ENCODE measurements at regions not wholly inside any gene's neighbourhood (a gene's known extent, or its start where the extent isn't known, plus 50 kb on each side); places are given as distances from the start of the nearest gene placed in this dataset.
"Not testable (repeated sequence)": the region's sequence is repeated elsewhere in the genome, so short reads cannot be mapped to it uniquely, and the experiment has no call there.

- DNase-seq (ENCODE audit: low read depth, low spot score): no peak
- no peak overlapping the region for H3K4me3 ChIP-seq (ENCODE audit: low read length)
These were observed 476.5 kb downstream of the SLC6A15 start for GRCh38 chr12:84436134-84436533.

GRCh38 chr12:84435682-84436081 lies 476.9 kb downstream of the SLC6A15 start:
- H3K4me3 ChIP-seq (ENCODE audit: low read length): no peak overlapping the region
- DNase-seq (ENCODE audit: low read depth, low spot score): no peak

- no peak for DNase-seq (ENCODE audit: low read depth, low spot score)
- no peak overlapping the region for H3K4me3 ChIP-seq (ENCODE audit: low read length)
These were observed 490.3 kb downstream of the SLC6A15 start for GRCh38 chr12:84422340-84422739.

- DNase-seq (ENCODE audit: low read depth, low spot score): no peak
- H3K4me3 ChIP-seq (ENCODE audit: low read length): no peak overlapping the region
These were observed 491.5 kb downstream of the SLC6A15 start for GRCh38 chr12:84421103-84421502.

- H3K4me3 ChIP-seq (ENCODE audit: low read length): no peak overlapping the region
- no peak for DNase-seq (ENCODE audit: low read depth, low spot score)
These were observed 496.0 kb downstream of the SLC6A15 start for GRCh38 chr12:84416626-84417025.

- no peak for DNase-seq (ENCODE audit: low read depth, low spot score)
- no peak overlapping the region for H3K4me3 ChIP-seq (ENCODE audit: low read length)
These were observed 496.7 kb downstream of the SLC6A15 start for GRCh38 chr12:84415946-84416345.

- H3K4me3 ChIP-seq (ENCODE audit: low read length): no peak overlapping the region
- DNase-seq (ENCODE audit: low read depth, low spot score): no peak
These were observed 498.9 kb downstream of the SLC6A15 start for GRCh38 chr12:84413656-84414055.

- H3K4me3 ChIP-seq (ENCODE audit: low read length): no peak overlapping the region
- DNase-seq (ENCODE audit: low read depth, low spot score): no peak
These were observed 500.4 kb downstream of the SLC6A15 start for GRCh38 chr12:84412226-84412625.

- no peak for DNase-seq (ENCODE audit: low read depth, low spot score)
- no peak overlapping the region for H3K4me3 ChIP-seq (ENCODE audit: low read length)
These were observed 501.6 kb downstream of the SLC6A15 start for GRCh38 chr12:84411031-84411430.

- H3K4me3 ChIP-seq (ENCODE audit: low read length): no peak overlapping the region
- no peak for DNase-seq (ENCODE audit: low read depth, low spot score)
These were observed 503.7 kb downstream of the SLC6A15 start for GRCh38 chr12:84408936-84409335.

- DNase-seq (ENCODE audit: low read depth, low spot score); H3K4me3 ChIP-seq (ENCODE audit: low read length): not testable (repeated sequence)
These were observed 505.9 kb downstream of the SLC6A15 start for GRCh38 chr12:84406720-84407119.

- no peak for DNase-seq (ENCODE audit: low read depth, low spot score)
- no peak overlapping the region for H3K4me3 ChIP-seq (ENCODE audit: low read length)
These were observed 514.8 kb downstream of the SLC6A15 start for GRCh38 chr12:84397846-84398245.

GRCh38 chr12:84397263-84397662 lies 515.3 kb downstream of the SLC6A15 start:
- no peak overlapping the region for H3K4me3 ChIP-seq (ENCODE audit: low read length)
- no peak for DNase-seq (ENCODE audit: low read depth, low spot score)

GRCh38 chr12:84391176-84391575 lies 521.4 kb downstream of the SLC6A15 start:
- H3K4me3 ChIP-seq (ENCODE audit: low read length); DNase-seq (ENCODE audit: low read depth, low spot score): not testable (repeated sequence)

- DNase-seq (ENCODE audit: low read depth, low spot score): no peak
- H3K4me3 ChIP-seq (ENCODE audit: low read length): no peak overlapping the region
These were observed 528.2 kb downstream of the SLC6A15 start for GRCh38 chr12:84384384-84384783.

GRCh38 chr12:84382486-84382885 lies 530.1 kb downstream of the SLC6A15 start:
- DNase-seq (ENCODE audit: low read depth, low spot score); H3K4me3 ChIP-seq (ENCODE audit: low read length): not testable (repeated sequence)

- H3K4me3 ChIP-seq (ENCODE audit: low read length): no peak overlapping the region
- no peak for DNase-seq (ENCODE audit: low read depth, low spot score)
These were observed 536.3 kb downstream of the SLC6A15 start for GRCh38 chr12:84376320-84376719.

- no peak overlapping the region for H3K4me3 ChIP-seq (ENCODE audit: low read length)
- no peak for DNase-seq (ENCODE audit: low read depth, low spot score)
These were observed 537.0 kb downstream of the SLC6A15 start for GRCh38 chr12:84375449-84376170.

- no peak for DNase-seq (ENCODE audit: low read depth, low spot score)
- no peak overlapping the region for H3K4me3 ChIP-seq (ENCODE audit: low read length)
These were observed 550.1 kb downstream of the SLC6A15 start for GRCh38 chr12:84362552-84362897.

GRCh38 chr12:84361651-84362551 lies 550.7 kb downstream of the SLC6A15 start:
- no peak overlapping the region for H3K4me3 ChIP-seq (ENCODE audit: low read length)
- DNase-seq (ENCODE audit: low read depth, low spot score): no peak
